Activated B cell treated with CpG ODN at 0.5 μM for 24 hours (primary cell): ENCODE measurements at regions not wholly inside any gene's neighbourhood (a gene's known extent, or its start where the extent isn't known, plus 50 kb on each side); places are given as distances from the start of the nearest gene placed in this dataset.

ENCODE experiments used
- ATAC-seq: fragments of 200-7000 bp; cut with Tn5 transposase; one replicate; pipeline ENCODE4 v1.10.0; 2021; ENCODE audit warnings: low read depth, mild to moderate bottlenecking, moderate library complexity
- CTCF ChIA-PET: fragments of 350-600 bp; sonication (Branson Sonifier 250); formaldehyde crosslinking; loops from one replicate; lab custom pipeline; 2021; ENCODE audit warnings: antibody characterized with exemption; lab: Charles Lee
- POLR2A ChIA-PET: fragments of 350-600 bp; sonication (Branson Sonifier 250); formaldehyde crosslinking; loops from one replicate; lab custom pipeline; 2021; ENCODE audit warnings: antibody characterized with exemption; lab: Charles Lee
- DNase-seq: peaks from one replicate; pipeline ENCODE4 v3.0.0; 2022
- H3K27ac Mint-ChIP-seq: one replicate; pipeline ENCODE4 v1.8.0; 2020; ENCODE audit warnings: mixed read lengths
- H3K27me3 Mint-ChIP-seq: one replicate; pipeline ENCODE4 v1.8.0; 2021; ENCODE audit warnings: mixed read lengths
- H3K36me3 Mint-ChIP-seq: one replicate; pipeline ENCODE4 v1.8.0; 2021; ENCODE audit warnings: low read depth, mixed read lengths
- H3K4me1 Mint-ChIP-seq: one replicate; pipeline ENCODE4 v1.8.0; 2021; ENCODE audit warnings: mixed read lengths
- H3K4me3 Mint-ChIP-seq: one replicate; pipeline ENCODE4 v1.8.0; 2020; ENCODE audit warnings: mild to moderate bottlenecking, mixed read lengths
- H3K9me3 Mint-ChIP-seq: one replicate; pipeline ENCODE4 v1.8.0; 2020; ENCODE audit warnings: mixed read lengths
- intact Hi-C: fragments of 100-400 bp; cut with micrococcal nuclease; formaldehyde crosslinking; loops from one replicate; pipeline ENCODE4 v1.15.1; 2024
- TF ChIP-seq, protein P1 (sequence below): fragments of 200-600 bp; IDR thresholded peaks from one replicate; pipeline ENCODE4 v1.8.0; 2022; ENCODE audit warnings: antibody characterized with exemption, mild to moderate bottlenecking

DNA sequence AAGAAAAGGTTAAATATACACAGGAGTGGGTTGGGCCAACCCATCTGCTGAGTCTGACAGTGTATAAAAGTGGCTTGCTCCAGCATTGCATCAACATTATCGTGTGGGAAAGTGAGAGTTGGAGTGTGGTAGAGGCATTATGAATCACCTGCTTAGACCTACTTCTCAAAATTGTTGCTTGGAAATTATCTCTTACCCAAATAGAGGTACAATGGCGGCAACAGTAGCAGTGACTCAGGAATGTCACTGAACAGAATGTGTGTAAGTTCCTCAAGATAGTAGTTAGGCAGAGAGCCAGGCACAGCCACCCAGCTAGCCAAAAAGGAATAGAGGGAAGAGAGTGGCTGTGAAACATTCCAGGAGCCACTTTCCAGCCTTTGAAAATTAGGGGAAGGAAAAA, 616.0 kb downstream of the NUP35 start:
- CTCF ChIA-PET = no interaction called here
- DNase-seq (no peak), ATAC-seq (no peak)
- H3K27me3 Mint-ChIP-seq = no peaks in the 10 kb centered on the region
- intact Hi-C loops = no loop called here
- no peak overlapping the region for H3K27ac Mint-ChIP-seq
- no peaks in the 10 kb centered on the region for H3K4me1 Mint-ChIP-seq
- POLR2A ChIA-PET = no interaction called here
- H3K4me3 Mint-ChIP-seq = no peak overlapping the region
- no peaks in the 10 kb centered on the region for H3K9me3 Mint-ChIP-seq
- TF ChIP-seq, protein P1, sequence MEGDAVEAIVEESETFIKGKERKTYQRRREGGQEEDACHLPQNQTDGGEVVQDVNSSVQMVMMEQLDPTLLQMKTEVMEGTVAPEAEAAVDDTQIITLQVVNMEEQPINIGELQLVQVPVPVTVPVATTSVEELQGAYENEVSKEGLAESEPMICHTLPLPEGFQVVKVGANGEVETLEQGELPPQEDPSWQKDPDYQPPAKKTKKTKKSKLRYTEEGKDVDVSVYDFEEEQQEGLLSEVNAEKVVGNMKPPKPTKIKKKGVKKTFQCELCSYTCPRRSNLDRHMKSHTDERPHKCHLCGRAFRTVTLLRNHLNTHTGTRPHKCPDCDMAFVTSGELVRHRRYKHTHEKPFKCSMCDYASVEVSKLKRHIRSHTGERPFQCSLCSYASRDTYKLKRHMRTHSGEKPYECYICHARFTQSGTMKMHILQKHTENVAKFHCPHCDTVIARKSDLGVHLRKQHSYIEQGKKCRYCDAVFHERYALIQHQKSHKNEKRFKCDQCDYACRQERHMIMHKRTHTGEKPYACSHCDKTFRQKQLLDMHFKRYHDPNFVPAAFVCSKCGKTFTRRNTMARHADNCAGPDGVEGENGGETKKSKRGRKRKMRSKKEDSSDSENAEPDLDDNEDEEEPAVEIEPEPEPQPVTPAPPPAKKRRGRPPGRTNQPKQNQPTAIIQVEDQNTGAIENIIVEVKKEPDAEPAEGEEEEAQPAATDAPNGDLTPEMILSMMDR = no peak
- H3K36me3 Mint-ChIP-seq = no peaks in the 10 kb centered on the region

DNA sequence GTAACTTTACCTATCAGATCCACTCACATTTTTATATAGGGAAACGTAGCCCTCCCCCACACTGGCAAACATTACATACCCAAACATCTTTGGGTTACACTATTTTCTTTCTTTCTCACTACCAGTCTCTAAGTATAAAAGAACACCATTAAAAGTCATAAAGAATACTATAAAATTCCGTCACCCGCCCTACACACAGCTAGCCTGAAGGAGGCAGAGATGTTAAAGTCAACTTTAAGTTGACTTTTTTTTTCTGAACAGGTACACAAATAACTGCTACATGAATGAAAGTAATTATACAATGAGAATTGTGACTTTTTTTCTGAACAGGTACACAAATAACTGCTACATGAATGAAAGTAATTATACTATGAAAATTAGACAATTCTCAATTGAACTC, 628.3 kb downstream of the NUP35 start:
- ATAC-seq = no peak
- CTCF ChIA-PET = no interaction called here
- TF ChIP-seq, protein P1 = no peak
- Mint-ChIP-seq H3K27ac (no peak overlapping the region), H3K9me3 (peaks cover 3% of the 10 kb centered on the region), H3K27me3 (no peaks in the 10 kb centered on the region), H3K4me1 (no peaks in the 10 kb centered on the region), H3K4me3 (no peak overlapping the region), H3K36me3 (no peaks in the 10 kb centered on the region)
- POLR2A ChIA-PET = no interaction called here
- intact Hi-C loops = no loop called here
- DNase-seq = no peak

DNA sequence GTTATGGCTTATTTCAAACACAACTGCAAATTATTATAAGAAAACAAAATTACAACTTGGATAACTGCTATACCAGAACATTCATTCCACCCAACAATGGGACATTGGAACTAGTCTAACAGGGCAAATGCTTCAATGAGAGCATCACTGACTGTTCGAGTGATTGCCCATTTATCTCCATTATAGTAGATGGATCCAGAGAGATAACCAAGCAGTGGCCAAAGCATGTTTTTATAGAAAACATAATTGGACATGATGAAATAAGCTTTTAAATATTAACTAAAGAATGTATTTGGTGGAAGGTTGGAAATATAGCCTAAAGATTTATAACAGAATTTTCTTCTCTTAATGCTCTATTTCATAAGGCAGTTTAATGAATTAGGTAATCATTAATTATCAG, 634.8 kb downstream of the NUP35 start:
- Mint-ChIP-seq H3K27ac (no peak overlapping the region), H3K27me3 (no peaks in the 10 kb centered on the region), H3K4me3 (no peak overlapping the region), H3K36me3 (no peaks in the 10 kb centered on the region), H3K9me3 (peaks cover 2% of the 10 kb centered on the region), H3K4me1 (no peaks in the 10 kb centered on the region)
- TF ChIP-seq, protein P1 = no peak
- DNase-seq (no peak), ATAC-seq (no peak)
- ChIA-PET CTCF (no interaction called here), POLR2A (no interaction called here)
- intact Hi-C loops = no loop called here

DNA sequence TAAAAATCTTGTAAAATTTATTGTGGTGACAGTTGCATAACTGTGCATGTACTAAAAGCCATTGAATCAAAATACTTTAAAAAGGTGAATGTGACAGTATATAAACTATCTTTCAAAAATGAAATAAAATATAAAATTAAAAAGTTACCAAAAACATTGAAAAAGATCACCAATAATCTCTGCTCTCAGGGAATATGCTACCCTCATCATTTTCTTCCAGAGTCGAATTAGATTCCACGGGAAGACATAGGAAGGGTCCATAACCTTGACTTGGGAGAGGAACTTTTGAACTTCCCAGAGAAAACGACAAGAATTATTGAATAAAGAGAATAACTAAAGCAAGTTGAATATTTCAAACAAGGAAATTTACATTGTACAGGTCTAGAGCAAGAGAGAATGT, 649.5 kb downstream of the NUP35 start:
- intact Hi-C loops = no loop called here
- no peak for ATAC-seq
- H3K27me3 Mint-ChIP-seq = no peaks in the 10 kb centered on the region
- TF ChIP-seq, protein P1 = no peak
- H3K4me1 Mint-ChIP-seq = no peaks in the 10 kb centered on the region
- CTCF ChIA-PET = no interaction called here
- no peak for DNase-seq
- peaks cover 5% of the 10 kb centered on the region for H3K9me3 Mint-ChIP-seq
- no peak overlapping the region for H3K4me3 Mint-ChIP-seq
- no peak overlapping the region for H3K27ac Mint-ChIP-seq
- H3K36me3 Mint-ChIP-seq = no peaks in the 10 kb centered on the region
- POLR2A ChIA-PET = no interaction called here

DNA sequence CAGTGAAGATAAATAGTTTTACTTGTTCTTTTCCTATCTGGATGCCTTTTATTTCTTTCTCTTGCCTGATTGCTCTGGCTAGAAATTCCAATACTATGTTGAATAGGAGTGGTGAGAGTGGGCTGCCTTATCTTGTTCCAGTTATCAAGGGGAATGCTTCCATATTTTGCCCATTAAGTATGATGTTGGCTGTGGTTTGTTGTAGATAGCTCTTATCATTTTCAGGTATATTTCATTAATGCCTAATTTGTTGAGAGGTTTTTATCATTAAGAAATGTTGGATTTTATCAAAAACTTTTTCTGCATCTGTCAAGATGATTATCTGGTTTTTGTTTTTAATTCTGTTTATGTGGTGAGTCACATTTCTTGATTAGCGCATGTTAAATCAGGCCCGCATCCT, 655.8 kb downstream of the NUP35 start:
- ChIA-PET CTCF (no interaction called here), POLR2A (no interaction called here)
- no peaks in the 10 kb centered on the region for H3K4me1 Mint-ChIP-seq
- H3K4me3 Mint-ChIP-seq = no peak overlapping the region
- H3K27me3 Mint-ChIP-seq = no peaks in the 10 kb centered on the region
- ATAC-seq (no peak), DNase-seq (no peak)
- peaks cover 2% of the 10 kb centered on the region for H3K9me3 Mint-ChIP-seq
- H3K36me3 Mint-ChIP-seq = no peaks in the 10 kb centered on the region
- intact Hi-C loops = no loop called here
- TF ChIP-seq, protein P1 = no peak
- H3K27ac Mint-ChIP-seq = no peak overlapping the region
